GM19397 (cell line): ENCODE measurements at regions not wholly inside any gene's neighbourhood (a gene's known extent, or its start where the extent isn't known, plus 50 kb on each side); places are given as distances from the start of the nearest gene placed in this dataset.
"Not testable (repeated sequence)": the region's sequence is repeated elsewhere in the genome, so short reads cannot be mapped to it uniquely, and the experiment has no call there.

Experiments used
- ATAC-seq: cut with Tn5 transposase; IDR thresholded peaks from one replicate; pipeline ENCODE4 v1.9.1; 2021; ENCODE audit warnings: mild to moderate bottlenecking, moderate library complexity; ENCODE audit not compliant: unreplicated experiment

DNA sequence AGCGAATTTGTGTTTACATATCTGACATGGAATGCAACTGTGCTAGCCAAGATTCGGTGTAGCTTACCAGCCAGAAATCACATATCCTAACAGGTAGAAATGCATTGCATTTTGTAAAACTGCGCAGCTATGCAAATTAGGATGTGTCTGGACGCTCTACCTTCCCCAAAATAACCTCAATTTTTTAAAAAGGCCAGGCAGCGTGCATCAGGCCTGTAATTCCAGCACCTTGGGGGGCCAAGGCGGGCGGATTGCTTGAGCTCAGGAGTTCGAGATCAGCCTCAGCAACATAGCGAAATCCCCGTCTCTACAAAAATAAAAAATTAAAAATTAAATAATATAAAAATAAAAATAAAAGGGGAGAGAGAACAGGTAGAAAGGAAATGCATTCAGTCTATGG, 305.0 kb downstream of the TYW1 start:
- no peak for ATAC-seq

DNA sequence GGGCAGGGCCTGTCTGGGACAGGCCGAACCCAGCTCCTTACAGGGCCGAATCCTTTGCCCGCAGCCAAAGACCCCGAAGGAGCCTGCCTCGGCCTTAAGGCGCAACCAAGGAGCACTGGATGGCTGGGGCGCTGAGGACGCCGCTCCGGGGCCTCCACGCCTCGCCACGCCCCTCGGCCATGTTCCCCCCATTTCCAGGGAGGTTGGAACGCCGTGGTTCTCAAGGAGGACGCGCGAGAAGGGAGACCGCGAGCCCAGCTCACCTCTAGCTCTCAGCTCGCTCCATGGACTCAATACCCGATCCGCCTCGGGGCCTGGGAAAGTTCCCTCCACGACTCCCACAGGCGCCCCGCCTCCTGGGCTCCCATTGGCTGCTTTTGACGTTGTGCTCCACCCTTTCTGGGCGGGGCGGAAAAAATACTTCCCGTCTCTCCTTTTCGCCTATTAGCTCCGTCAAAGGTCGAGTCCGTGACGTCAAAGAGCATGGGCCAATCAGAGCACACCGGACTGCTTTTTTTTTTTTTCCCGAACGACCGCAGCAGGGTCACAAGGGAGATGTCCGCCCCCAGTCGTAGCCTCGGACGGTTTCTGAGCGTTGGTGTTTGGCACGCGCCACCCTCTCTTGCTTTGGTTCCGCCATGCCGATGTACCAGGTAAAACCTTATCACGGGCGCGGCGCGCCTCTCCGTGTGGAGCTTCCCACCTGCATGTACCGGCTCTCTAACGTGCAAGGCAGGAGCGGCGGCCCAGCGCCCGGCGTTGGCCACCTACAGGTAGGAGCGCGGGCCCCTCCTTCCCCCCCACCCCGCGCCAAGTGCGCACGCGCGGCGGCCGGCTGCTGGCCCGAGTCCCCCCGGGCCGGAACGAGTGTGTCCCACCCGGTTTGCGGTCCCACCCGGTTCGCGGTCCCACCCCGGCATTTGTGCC, 305.7 kb downstream of the TYW1 start:
- peak; percentile 83 for ATAC-seq

DNA sequence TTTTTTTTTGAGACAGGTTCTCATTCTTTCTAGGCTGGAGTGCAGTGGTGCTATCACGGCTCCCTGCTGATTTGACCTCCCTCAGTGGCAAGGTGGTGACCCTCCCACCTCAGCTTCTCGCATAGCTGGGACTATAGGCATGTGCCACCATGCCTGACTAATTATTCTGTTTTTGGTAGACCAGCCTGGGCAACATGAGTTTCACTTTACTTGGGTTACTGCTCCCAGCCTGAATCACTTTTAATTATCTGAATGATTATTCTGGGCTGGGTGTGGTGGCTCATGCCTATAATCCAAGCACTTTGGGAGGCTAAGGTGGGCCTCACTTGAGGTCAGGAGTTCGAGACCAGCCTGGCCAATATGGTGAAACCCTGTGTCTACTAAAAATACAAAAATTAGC, 308.2 kb downstream of the TYW1 start:
- ATAC-seq, result not testable (repeated sequence)

DNA sequence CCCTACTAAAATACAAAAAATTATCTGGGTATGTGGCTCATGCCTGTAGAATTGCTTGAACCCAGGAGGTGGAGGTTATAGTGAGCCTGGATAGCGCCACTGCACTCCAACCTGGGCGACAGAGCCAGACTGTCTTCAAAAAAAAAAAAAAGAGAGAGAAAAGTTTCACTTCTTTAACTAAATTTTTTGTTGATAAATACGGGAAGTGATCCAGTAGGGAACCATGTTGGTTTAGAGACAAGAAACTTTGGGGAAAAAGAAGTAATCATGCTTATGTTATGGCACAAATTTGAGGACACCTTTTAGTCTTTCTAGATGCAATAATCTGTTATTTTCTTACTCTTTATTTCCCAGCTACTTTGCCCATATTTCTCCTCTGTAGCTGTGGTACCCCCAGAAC, 309.7 kb downstream of the TYW1 start:
- ATAC-seq, result no peak

DNA sequence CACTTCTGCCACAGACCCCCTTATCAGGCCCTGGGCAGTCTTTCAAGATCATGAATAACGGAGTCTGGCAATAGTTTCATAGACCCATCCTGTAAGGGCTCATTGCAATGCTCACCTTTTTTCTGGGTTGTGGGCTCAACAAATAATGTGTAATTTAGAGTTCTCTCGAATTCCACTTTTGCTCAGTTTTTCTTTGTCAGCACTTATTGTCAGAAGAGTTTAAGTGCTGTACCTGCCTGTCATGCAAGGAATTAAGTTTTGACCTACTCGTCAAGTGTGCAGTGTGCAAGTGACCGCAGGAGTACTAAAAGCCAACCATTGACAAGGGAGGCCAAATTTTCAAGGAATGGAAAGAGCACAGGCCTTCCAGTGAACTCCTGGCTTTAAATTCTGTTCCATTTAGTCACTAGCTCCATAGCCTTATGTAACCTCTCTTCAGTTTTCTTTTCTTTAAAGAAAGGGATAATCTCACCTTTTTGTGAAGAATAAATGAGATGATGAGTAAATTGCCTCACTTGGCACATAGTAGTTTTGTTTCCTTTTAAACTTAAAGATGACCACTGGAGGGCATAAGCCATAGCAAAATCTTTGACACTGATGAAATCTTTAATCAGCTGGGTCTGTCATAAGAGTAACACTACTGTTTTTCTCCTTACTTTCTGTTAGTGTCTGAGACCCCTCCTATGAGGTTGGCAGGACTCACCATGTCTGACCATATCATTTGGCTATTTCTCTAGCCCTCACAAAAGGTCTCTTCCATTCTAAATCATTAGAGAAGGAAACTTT, 313.3 kb downstream of the TYW1 start:
- ATAC-seq, result no peak

DNA sequence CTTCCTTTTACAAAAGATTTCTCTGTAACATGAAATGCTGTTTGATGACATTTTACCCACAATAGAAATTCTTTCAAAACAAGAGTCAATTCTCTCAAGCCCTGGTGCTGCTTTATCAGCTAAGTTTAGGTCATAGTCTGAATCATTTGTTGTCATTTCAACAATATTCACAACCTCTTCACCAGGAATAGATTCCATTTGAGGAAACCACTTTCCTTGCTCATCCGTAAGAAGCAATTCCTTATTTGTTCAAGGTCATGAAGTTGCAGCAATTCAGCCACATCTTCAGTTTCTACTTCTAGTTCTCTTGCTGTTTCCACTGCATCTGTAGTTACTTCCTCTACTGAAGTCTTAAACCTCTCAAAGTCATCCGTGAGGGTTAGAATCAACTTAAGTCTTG, 315.3 kb downstream of the TYW1 start:
- no peak for ATAC-seq

DNA sequence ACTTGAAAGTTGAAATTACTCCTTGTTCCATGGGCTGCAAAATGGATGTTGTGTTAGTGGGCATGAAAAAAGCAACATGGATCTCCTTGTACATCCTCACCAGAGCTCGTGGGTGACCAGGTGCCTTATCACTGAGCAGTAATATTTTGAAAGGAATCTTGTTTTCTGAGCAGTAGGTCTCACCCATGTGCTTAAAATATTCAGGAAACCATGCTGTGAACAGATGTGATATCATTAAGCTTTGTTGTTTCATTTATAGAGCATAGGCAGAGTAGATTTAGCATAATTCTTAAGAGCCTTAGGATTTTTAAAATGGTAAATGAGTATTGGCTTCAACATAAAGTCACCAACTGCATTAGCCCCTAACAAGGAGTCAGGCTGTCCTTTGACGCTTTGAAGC, 316.6 kb downstream of the TYW1 start:
- no peak for ATAC-seq

DNA sequence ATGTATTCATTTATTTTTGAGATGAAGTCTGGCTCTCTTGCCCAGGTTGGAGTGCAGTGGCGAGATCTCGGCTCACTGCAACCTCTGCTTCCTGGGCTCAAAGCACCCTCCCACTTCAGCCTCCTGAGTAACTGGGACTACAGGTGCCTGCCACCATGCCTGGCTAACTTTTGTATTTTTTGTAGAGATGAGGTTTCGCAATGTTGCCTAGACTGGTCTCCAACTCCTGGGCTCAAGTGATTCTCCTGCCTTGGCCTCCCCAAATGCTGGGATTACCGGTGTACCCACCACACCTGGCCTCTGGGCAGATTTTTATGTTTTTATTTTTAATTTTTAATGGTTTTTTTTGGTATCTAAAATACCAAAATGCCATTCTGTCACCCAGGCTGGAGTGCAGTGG, 320.3 kb downstream of the TYW1 start:
- not testable (repeated sequence) for ATAC-seq

DNA sequence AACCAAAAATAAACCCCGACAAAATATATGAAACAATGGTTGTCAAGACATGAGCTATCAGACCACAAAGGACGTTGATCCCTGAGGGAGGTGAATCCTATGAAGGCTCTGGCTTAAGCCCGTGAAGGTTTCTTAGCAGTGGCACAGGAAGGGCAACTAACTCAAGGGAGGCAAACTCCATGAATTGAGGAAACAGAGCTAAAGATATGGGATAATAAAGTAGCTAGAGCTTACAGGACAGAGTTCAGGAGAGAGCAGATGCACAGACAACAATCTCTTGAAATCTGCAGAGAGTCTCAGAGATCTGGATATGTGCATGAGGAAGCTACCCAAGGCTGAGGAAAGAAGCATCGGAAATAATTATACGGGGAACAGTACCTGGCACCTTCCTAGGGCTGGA, 331.6 kb downstream of the TYW1 start:
- not testable (repeated sequence) for ATAC-seq

DNA sequence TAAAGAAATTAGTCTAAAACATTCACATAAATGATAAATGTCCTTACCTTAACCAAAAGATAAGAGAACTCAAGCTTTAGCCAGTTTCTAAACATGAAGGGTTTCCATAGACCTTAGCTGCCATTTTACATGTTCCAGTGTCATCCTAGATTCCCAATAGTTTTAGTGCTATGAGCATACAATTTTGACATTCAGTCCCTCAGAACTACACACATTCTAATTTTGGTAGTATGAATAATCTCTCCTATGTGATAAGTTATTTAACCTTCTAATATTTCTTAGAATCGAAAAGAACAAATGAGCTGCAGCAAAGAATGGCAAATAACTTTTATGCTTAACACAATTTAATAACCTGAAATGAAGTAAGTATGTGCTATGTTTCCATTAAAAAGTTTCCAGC, 338.5 kb downstream of the TYW1 start:
- not testable (repeated sequence) for ATAC-seq

DNA sequence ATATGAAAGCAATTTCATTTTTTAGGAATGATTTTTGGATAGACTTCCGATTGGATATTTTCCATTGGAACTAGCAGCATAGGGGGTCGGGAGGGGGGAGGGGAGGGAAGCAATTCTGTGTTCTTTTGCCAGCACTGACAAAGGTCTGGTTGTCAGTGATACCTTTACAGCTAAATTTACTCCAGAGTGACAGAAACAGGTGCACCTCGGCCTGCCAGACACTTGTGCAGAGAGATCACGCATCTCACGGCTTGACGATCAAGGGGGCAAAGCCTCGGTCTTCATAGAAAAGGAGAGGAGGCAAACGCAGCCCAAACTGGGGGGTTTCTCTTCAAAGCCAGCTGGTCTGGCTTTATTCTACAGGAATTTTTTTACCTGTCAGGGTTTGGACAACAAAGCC, 339.0 kb downstream of the TYW1 start:
- not testable (repeated sequence) for ATAC-seq

DNA sequence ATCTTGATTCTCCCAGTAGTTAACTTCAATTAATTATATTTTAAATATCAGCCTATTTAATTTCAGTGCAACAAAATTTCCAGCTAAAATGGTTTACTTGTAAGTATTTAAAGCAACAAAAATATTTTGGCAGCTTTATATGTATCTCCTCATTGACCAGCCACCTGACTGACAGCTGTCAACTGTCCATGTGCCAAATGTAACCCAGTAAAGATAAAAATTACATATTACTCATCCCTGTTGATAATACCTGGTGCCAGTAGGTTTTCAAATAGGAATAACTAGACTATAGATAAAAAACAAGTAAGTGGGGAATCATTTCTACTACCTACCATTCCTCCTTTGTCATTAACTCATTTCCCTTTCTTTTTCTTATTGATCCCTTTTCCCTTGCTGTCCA, 341.9 kb downstream of the TYW1 start:
- not testable (repeated sequence) for ATAC-seq

DNA sequence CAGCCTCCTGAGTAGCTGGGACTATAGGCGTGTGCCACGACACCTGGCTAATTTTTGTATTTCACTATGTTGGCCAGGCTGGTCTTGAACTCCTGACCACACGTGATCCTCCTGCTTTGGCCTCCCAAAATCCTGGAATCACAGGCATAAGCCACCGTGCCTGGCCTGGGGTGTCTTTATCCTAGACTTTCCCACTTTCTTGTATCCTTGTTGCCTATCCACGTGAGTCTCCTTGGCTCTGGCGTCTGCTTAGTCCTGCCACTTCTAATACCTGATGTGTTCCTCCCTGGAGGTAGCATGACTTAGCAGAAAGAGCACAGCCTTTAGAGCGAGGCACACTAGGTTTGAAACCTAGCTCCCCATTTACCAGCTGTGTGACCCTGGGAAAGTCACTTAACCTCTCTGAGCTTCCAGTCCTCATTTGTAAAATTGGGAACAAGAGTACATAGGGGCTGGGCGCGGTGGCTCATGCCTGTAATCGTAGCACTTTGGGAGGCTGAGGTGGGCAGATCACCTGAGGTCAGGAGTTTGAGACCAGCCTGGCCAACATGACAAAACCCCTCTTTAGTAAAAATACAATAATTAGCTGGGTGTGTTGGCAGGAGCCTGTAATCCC, 344.6 kb downstream of the TYW1 start:
- ATAC-seq, result no peak

DNA sequence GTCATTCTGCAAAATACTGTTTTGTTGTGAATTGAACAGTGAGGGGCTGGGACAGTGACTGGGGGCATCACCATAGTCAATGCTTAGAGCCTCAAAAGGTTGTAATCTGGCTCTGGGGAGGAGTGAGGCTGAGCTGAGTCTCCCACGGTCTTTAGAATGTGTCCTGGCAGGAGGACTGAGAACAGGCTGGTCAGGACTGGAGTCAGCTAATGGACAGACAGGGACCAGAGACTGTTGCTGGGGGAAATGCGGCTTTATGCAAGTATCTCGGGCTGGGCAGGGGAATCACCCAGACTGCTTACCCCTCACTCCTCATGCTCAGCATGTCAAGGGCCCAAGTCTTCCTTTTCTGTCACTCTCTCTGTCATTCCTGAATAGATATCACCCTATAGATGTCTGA, 346.5 kb downstream of the TYW1 start:
- no peak for ATAC-seq

DNA sequence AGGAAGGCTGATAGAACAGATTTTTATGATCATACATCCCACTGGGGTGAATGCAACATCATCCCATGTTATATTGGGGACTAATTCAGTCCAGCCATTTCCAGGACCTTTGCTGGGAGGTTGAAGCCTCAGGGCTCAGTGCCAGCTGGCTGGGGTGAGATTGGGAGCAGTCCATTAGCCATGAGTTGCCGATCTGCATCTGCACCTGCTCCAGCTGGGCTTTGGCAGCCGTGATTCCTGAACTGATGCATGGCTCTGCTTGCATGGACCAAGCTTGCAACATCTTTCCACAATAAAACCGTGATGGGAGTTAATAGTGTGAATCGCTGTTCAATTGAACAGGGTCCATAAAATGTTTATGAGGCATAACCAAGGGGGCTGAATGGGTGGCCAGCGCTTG, 346.9 kb downstream of the TYW1 start:
- ATAC-seq, result no peak

DNA sequence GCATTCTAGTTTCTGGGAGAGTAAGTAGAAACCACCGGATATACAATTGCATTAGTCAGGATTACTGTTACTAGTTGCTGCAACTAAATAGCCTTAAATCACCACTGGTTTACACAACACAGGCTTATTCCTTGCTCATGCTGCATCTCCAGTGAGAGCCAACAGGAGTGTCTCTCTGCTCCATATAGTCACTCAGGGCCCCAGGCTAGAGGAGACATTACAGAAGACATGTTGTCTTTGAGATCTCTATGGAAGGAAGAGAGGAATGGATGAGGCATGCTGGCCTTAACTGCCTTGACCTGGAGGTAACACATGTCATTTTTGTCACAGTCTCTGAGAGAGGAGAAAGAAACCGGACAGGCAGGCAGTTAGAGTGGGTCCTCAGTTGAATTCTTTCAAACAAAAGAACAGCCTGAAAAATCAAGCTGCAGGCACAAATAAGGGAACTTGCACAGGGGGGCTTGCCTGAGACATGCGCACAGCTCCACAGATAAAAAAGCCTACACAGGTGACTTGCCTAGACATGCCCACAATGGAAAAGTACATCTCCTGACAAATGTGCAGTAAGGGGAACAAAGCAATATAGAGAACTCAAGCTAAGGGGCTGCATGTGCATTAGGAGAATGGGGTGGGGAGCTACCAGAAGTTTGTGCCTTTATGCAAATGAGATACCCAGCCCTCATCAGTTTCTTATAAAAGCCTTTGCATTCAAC, 348.0 kb downstream of the TYW1 start:
- ATAC-seq, result no peak

DNA sequence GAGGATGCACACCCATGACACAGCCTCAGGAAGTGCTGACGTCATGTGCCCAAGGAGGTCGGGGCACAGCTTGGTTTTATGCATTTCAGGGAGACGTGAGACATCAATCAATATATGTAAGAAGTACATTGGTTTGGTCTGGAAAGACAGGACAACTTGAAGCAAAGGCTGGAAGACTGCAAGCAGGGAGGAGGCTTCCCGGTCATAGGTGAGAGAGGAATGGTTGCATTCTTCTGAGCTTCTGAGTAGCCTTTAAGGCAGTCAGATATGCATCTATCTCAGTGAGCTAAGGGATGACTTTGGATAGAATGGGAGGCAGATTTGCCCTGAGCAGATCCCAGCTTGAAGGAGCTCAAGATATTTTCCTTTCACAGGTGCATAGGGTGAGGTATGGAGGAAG, 349.5 kb downstream of the TYW1 start:
- no peak for ATAC-seq

DNA sequence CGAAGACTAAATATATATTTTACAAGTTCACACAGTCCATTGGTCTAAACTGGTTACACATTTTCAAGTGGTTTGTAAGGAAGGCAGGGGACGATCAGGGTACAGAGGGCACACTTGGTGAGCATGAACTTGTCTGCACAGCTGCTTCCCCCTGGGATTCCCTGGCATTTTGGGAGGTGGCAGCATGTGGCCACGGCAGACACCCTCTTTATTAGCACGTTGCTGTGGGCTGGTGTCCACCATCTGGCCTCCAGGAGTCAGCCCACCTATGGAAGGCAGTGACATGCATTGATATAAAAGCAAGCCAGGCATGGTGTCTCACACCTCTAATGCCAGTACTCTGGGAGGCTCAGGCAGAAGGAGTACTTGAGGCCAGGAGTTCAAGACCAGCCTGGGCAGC, 350.2 kb downstream of the TYW1 start:
- ATAC-seq, result no peak

DNA sequence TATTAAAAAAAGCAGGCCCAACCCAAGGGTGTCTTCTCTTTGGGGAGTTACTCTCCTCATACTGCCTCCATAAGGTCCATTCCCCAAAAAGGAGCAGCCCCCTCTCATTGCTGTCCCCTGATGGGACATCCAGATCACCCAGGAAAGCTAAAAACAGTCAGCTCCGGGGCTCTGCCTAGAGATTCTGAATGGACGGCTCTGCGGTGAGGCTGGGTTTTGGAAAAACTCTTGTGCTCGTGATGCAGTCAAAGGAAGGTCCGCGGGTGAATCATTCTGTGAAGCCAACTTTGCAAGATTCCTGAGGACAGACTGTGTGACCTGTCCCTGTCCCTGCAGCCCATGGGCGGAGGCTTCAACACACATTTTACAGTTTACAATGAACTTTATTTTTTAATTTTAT, 351.5 kb downstream of the TYW1 start:
- no peak for ATAC-seq

DNA sequence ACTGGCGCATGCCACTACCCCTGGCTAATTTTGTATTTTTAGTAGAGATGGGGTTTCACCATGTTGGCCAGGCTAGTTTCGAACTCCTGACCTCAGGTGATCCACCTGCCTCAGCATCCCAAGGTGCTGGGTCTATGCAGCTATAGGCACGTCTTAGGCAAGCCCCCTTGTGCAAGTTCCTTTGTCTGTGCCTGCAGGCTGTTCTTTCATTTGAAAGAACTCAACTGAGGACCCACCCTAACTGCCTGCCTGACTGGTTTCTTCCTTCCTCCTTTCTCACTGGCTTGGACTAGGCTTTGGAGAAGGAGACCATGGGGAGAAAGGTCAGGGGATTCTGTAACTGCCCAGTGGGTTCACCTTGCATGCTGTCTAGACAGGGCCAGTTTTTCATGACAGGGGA, 361.0 kb downstream of the TYW1 start:
- not testable (repeated sequence) for ATAC-seq

DNA sequence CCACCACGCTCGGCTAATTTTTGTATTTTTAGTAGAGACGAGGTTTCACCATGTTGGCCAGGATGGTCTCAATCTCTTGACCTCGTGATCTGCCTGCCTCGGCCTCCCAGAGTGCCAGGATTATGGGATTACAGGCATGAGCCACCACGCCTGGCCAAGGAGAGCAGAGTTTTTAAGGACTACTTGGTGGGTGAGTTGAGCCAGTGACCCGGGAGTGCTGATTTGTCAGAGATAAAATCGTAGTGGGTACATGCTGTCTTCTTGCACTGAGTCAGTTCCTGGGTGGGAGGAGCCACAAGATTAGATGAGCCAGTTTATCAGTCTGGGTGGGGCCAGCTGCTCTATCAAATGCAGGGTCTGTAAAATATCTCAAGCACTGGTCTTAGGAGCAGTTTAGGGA, 361.7 kb downstream of the TYW1 start:
- not testable (repeated sequence) for ATAC-seq
